ENCODE measurements at regions not wholly inside any gene's neighbourhood (a gene's known extent, or its start where the extent isn't known, plus 50 kb on each side); places are given as distances from the start of the nearest gene placed in this dataset.

DNA sequence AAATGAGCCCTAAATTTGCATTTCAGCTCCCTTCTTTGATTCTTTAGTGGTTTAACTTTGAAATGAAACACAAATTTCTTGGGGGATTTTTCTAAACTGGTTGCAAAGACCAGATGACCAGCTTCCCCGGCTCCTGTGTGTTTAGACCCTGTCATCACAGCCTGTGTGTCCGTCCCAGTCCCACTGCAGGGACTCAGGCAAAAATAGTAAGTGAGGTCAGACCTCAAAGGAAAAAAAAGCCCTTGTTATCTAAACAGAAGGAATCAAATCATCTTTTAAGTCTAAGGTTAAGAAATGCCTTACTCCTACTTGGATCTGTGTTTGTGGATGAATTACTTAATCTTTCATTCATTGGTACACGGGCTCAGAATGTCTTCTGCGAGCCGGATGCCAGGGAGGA, 423.7 kb downstream of the LPIN1 start:
- TF ChIP-seq, protein P1, sequence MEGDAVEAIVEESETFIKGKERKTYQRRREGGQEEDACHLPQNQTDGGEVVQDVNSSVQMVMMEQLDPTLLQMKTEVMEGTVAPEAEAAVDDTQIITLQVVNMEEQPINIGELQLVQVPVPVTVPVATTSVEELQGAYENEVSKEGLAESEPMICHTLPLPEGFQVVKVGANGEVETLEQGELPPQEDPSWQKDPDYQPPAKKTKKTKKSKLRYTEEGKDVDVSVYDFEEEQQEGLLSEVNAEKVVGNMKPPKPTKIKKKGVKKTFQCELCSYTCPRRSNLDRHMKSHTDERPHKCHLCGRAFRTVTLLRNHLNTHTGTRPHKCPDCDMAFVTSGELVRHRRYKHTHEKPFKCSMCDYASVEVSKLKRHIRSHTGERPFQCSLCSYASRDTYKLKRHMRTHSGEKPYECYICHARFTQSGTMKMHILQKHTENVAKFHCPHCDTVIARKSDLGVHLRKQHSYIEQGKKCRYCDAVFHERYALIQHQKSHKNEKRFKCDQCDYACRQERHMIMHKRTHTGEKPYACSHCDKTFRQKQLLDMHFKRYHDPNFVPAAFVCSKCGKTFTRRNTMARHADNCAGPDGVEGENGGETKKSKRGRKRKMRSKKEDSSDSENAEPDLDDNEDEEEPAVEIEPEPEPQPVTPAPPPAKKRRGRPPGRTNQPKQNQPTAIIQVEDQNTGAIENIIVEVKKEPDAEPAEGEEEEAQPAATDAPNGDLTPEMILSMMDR (IDR thresholded peaks at IDR 0.05 in 2 of 3, conservative IDR thresholded peaks at IDR 0.05 in 1 of 3; ENCODE audit: borderline replicate concordance in 1 of 3, insufficient read depth in 1 of 3, low read depth in 2 of 3, low read length in 2 of 3): no peak
- no peak for TF ChIP-seq EGR1 (IDR thresholded peaks at IDR 0.05; ENCODE audit: low read depth)
- TF ChIP-seq, protein P2, sequence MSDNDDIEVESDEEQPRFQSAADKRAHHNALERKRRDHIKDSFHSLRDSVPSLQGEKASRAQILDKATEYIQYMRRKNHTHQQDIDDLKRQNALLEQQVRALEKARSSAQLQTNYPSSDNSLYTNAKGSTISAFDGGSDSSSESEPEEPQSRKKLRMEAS (IDR thresholded peaks at IDR 0.05): no peak
- TF ChIP-seq, protein P3, sequence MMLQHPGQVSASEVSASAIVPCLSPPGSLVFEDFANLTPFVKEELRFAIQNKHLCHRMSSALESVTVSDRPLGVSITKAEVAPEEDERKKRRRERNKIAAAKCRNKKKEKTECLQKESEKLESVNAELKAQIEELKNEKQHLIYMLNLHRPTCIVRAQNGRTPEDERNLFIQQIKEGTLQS (IDR thresholded peaks at IDR 0.05): no peak
